NCI-H524 (cell line): ENCODE measurements at regions not wholly inside any gene's neighbourhood (a gene's known extent, or its start where the extent isn't known, plus 50 kb on each side); places are given as distances from the start of the nearest gene placed in this dataset.

Experiments
- DNase-seq, 2 experiments: peaks; one replicate each; lab custom pipeline; 2025; lab: John Stamatoyannopoulos, UW

GRCh38 chr14:66359500-66359899 is 126.7 kb upstream of the CCDC196 start:
- peak; percentile 92 to 96 for DNase-seq

GRCh38 chr14:66360366-66360926 is 125.7 kb upstream of the CCDC196 start:
- no peak for DNase-seq

- no peak for DNase-seq
Observed at GRCh38 chr14:66361013-66361412, 125.2 kb upstream of the CCDC196 start.

- DNase-seq = no peak
Observed at GRCh38 chr14:66365388-66365787, 120.8 kb upstream of the CCDC196 start.

GRCh38 chr14:66369157-66369697 is 116.9 kb upstream of the CCDC196 start:
- no peak for DNase-seq

- no peak for DNase-seq
Observed at GRCh38 chr14:66371776-66372175, 114.4 kb upstream of the CCDC196 start.

- DNase-seq = no peak
Observed at GRCh38 chr14:66375046-66375964, 110.9 kb upstream of the CCDC196 start.

- DNase-seq = peak in 1 of 2 experiments; percentile 42
Observed at GRCh38 chr14:66377574-66377973, 108.6 kb upstream of the CCDC196 start.

- no peak for DNase-seq
Observed at GRCh38 chr14:66378712-66379505, 107.3 kb upstream of the CCDC196 start.

GRCh38 chr14:66380143-66380542 is 106.0 kb upstream of the CCDC196 start:
- DNase-seq = no peak

- no peak for DNase-seq
Observed at GRCh38 chr14:66381755-66382154, 104.4 kb upstream of the CCDC196 start.

- no peak for DNase-seq
Observed at GRCh38 chr14:66383257-66383656, 102.9 kb upstream of the CCDC196 start.

- DNase-seq = no peak
Observed at GRCh38 chr14:66383771-66384170, 102.4 kb upstream of the CCDC196 start.

GRCh38 chr14:66388516-66388915 is 97.7 kb upstream of the CCDC196 start:
- no peak for DNase-seq

GRCh38 chr14:66389481-66389880 is 96.7 kb upstream of the CCDC196 start:
- no peak for DNase-seq

GRCh38 chr14:66395300-66395699 is 90.9 kb upstream of the CCDC196 start:
- DNase-seq = peak in 1 of 2 experiments; percentile 57

GRCh38 chr14:66396164-66396563 is 90.0 kb upstream of the CCDC196 start:
- DNase-seq = no peak

GRCh38 chr14:66398437-66398836 is 87.7 kb upstream of the CCDC196 start:
- no peak for DNase-seq

- peak; percentile 67 to 83 for DNase-seq
Observed at GRCh38 chr14:66401449-66402095, 84.6 kb upstream of the CCDC196 start.

- DNase-seq = peak in 1 of 2 experiments; percentile 72
Observed at GRCh38 chr14:66403183-66403582, 83.0 kb upstream of the CCDC196 start.

GRCh38 chr14:66404051-66404545 is 82.1 kb upstream of the CCDC196 start:
- no peak for DNase-seq

- DNase-seq = no peak
Observed at GRCh38 chr14:66405158-66405557, 81.0 kb upstream of the CCDC196 start.
